Mesenchymal stem cell (in vitro differentiated cells and primary cell): ENCODE measurements at regions not wholly inside any gene's neighbourhood (a gene's known extent, or its start where the extent isn't known, plus 50 kb on each side); places are given as distances from the start of the nearest gene placed in this dataset.
A peak's percentile ranks its signal among the peaks of the same experiment; 100 is the strongest.

Experiments
- DNase-seq: peaks from one replicate; pipeline ENCODE4 v3.0.0-alpha.2; 2013
- H2AFZ ChIP-seq: one replicate; pipeline ENCODE4 v1.6.1; 2013; ENCODE audit warnings: low read depth, mild to moderate bottlenecking, control low read depth, inconsistent platforms, low read length, moderate library complexity
- H2AK5ac ChIP-seq: 2 replicates; pipeline ENCODE4 v1.6.1; 2013; ENCODE audit warnings: low read length, moderate library complexity, mild to moderate bottlenecking, inconsistent platforms; ENCODE audit not compliant: severe bottlenecking
- H2BK120ac ChIP-seq: one replicate; pipeline ENCODE4 v1.6.1; 2013; ENCODE audit warnings: low read depth, mild to moderate bottlenecking, inconsistent platforms, low read length, moderate library complexity
- H2BK12ac ChIP-seq, 2 experiments: one replicate each; pipeline ENCODE4 v1.6.1; 2013; ENCODE audit warnings: inconsistent platforms in 2 of 2, low read length in 2 of 2, mild to moderate bottlenecking in 2 of 2, moderate library complexity in 2 of 2, control low read depth in 1 of 2
- H2BK15ac ChIP-seq: one replicate; pipeline ENCODE4 v1.6.1; 2013; ENCODE audit warnings: mild to moderate bottlenecking, low read depth, inconsistent platforms; ENCODE audit not compliant: poor library complexity, severe bottlenecking
- H2BK5ac ChIP-seq: 2 replicates; pipeline ENCODE4 v1.6.1; 2013; ENCODE audit warnings: low read depth, mild to moderate bottlenecking, low read length, control low read depth, inconsistent platforms; ENCODE audit not compliant: poor library complexity, severe bottlenecking
- H3K14ac ChIP-seq, 2 experiments: one replicate each; pipeline ENCODE4 v1.6.1; 2013; ENCODE audit warnings: inconsistent platforms in 2 of 2, low read length in 2 of 2, control low read depth in 1 of 2, mild to moderate bottlenecking in 1 of 2, moderate library complexity in 1 of 2
- H3K18ac ChIP-seq, 2 experiments: one replicate each; pipeline ENCODE4 v1.6.1; 2013; ENCODE audit warnings: inconsistent platforms in 2 of 2, low read length in 2 of 2, control low read depth in 1 of 2, low read depth in 1 of 2, mild to moderate bottlenecking in 1 of 2
- H3K23ac ChIP-seq, 2 experiments: one replicate each; pipeline ENCODE4 v1.6.1; 2013; ENCODE audit warnings: inconsistent platforms in 2 of 2, low read length in 2 of 2, mild to moderate bottlenecking in 2 of 2, moderate library complexity in 2 of 2, control low read depth in 1 of 2
- H3K27ac ChIP-seq: 2 replicates; pipeline ENCODE4 v1.5.1; 2013; ENCODE audit warnings: mild to moderate bottlenecking, moderate library complexity, low read length, control low read depth, inconsistent platforms; ENCODE audit not compliant: poor library complexity, severe bottlenecking
- H3K27me3 ChIP-seq, 2 experiments: 2 replicates each; pipeline versions ENCODE4 v1.6.1 to v1.7.0; 2013; ENCODE audit warnings: low read length in 2 of 2, mild to moderate bottlenecking in 2 of 2, moderate library complexity in 2 of 2, control low read depth in 1 of 2, inconsistent platforms in 1 of 2; ENCODE audit not compliant: control insufficient read depth in 1 of 2, insufficient read depth in 1 of 2
- H3K36me3 ChIP-seq, 2 experiments: 2 replicates each; pipeline versions ENCODE4 v1.6.1 to v1.7.0; 2013; ENCODE audit warnings: low read length in 2 of 2, control low read depth in 1 of 2, inconsistent platforms in 1 of 2, low read depth in 1 of 2, mild to moderate bottlenecking in 1 of 2; ENCODE audit not compliant: insufficient read depth in 2 of 2, control insufficient read depth in 1 of 2
- H3K4ac ChIP-seq, 2 experiments: one replicate each; pipeline ENCODE4 v1.6.1; 2013; ENCODE audit warnings: inconsistent platforms in 2 of 2, low read length in 2 of 2, mild to moderate bottlenecking in 2 of 2, moderate library complexity in 2 of 2, control low read depth in 1 of 2, low read depth in 1 of 2
- H3K4me1 ChIP-seq: 2 replicates; pipeline ENCODE4 v1.6.1; 2013; ENCODE audit warnings: low read depth, low read length, control low read depth; ENCODE audit not compliant: control insufficient read depth, insufficient read depth
- H3K4me2 ChIP-seq: 2 replicates; pipeline ENCODE4 v1.6.1; 2013; ENCODE audit warnings: low read length, mild to moderate bottlenecking, inconsistent platforms; ENCODE audit not compliant: poor library complexity, severe bottlenecking
- H3K4me3 ChIP-seq, 2 experiments: 2 replicates each; pipeline versions ENCODE4 v1.5.1 to v1.7.0; 2013; ENCODE audit warnings: low read length in 2 of 2, mild to moderate bottlenecking in 2 of 2, control low read depth in 1 of 2, low read depth in 1 of 2; ENCODE audit not compliant: insufficient read depth in 1 of 2
- H3K79me1 ChIP-seq: replicated peaks from 2 replicates; pipeline ENCODE4 v1.6.1; 2013; ENCODE audit warnings: mild to moderate bottlenecking, control low read depth, low read length, inconsistent platforms; ENCODE audit not compliant: poor library complexity, severe bottlenecking
- H3K9ac ChIP-seq: 2 replicates; pipeline ENCODE4 v1.7.0; 2013; ENCODE audit warnings: mild to moderate bottlenecking, low read length, moderate library complexity
- H3K9me3 ChIP-seq: 2 replicates; pipeline ENCODE4 v1.7.0; 2013; ENCODE audit warnings: mild to moderate bottlenecking, low read length; ENCODE audit not compliant: control insufficient read depth
- H4K8ac ChIP-seq: one replicate; pipeline ENCODE4 v1.6.1; 2013; ENCODE audit warnings: inconsistent platforms, mild to moderate bottlenecking, low read length, moderate library complexity
- H4K91ac ChIP-seq: one replicate; pipeline ENCODE4 v1.6.1; 2013; ENCODE audit warnings: mild to moderate bottlenecking, low read length, inconsistent platforms
- WGBS: methylation state at CpG from one replicate; pipeline ENCODE4 v1.1.7; 2013; ENCODE audit warnings: mixed read lengths; 5-methylcytosine and 5-hydroxymethylcytosine counted together

- Histone ChIP-seq H3K36me3 (no peaks in the 10 kb centered on the region), H4K91ac (peak overlapping the region; percentile 68), H3K4ac (peak overlapping the region in 1 of 2 experiments; percentile 54), H3K18ac (peak overlapping the region; percentile 62 to 77), H3K4me1 (peaks cover 3% of the 10 kb centered on the region), H3K79me1 (no peaks in the 10 kb centered on the region), H3K27me3 (peaks cover 53 to 88% of the 10 kb centered on the region in 2 experiments), H4K8ac (peak overlapping the region; percentile 54), H2BK12ac (peak overlapping the region in 1 of 2 experiments; percentile 84), H2AK5ac (no peak overlapping the region), H3K9me3 (no peaks in the 10 kb centered on the region), H2BK5ac (no peak overlapping the region), H3K23ac (no peak overlapping the region), H3K4me2 (no peak overlapping the region), H2BK15ac (no peak overlapping the region), H3K9ac (no peak overlapping the region), H3K14ac (no peak overlapping the region), H2AFZ (no peak overlapping the region), H2BK120ac (peak overlapping the region; percentile 61), H3K4me3 (no peak overlapping the region), H3K27ac (no peak overlapping the region)
- 65% methylated on average over 22 of the region's 28 CpGs for WGBS
- peak; percentile 71 for DNase-seq
Measured at GRCh38 chr16:86199871-86200695, 301.1 kb downstream of the IRF8 start.

- Histone ChIP-seq H3K23ac (peak overlapping the region in 1 of 2 experiments; percentile 3), H2BK15ac (no peak overlapping the region), H4K8ac (peak overlapping the region; percentile 2), H3K79me1 (no peaks in the 10 kb centered on the region), H3K4ac (peak overlapping the region in 1 of 2 experiments; percentile 47), H3K36me3 (no peaks in the 10 kb centered on the region), H3K18ac (peak overlapping the region in 1 of 2 experiments; percentile 84), H3K4me2 (no peak overlapping the region), H2BK5ac (no peak overlapping the region), H3K9me3 (no peaks in the 10 kb centered on the region), H3K9ac (no peak overlapping the region), H4K91ac (peak overlapping the region; percentile 8), H2BK120ac (no peak overlapping the region), H2AFZ (no peak overlapping the region), H3K14ac (no peak overlapping the region), H2AK5ac (no peak overlapping the region), H2BK12ac (peak overlapping the region; percentile 84 to 92), H3K27me3 (peaks cover 53 to 87% of the 10 kb centered on the region in 2 experiments), H3K4me1 (peaks cover 3% of the 10 kb centered on the region), H3K4me3 (no peak overlapping the region), H3K27ac (no peak overlapping the region)
- peak; percentile 35 for DNase-seq
- WGBS: 59% methylated on average over 9 of the region's 9 CpGs
Measured at GRCh38 chr16:86200722-86201121, 301.8 kb downstream of the IRF8 start.

- no peak overlapping the region for H2BK5ac ChIP-seq
- no peaks in the 10 kb centered on the region for H3K4me1 ChIP-seq
- no peak overlapping the region for H3K4me2 ChIP-seq
- no peak overlapping the region for H2AFZ ChIP-seq
- H3K18ac ChIP-seq: peak overlapping the region in 1 of 2 experiments; percentile 55
- no peaks in the 10 kb centered on the region for H3K79me1 ChIP-seq
- no peaks in the 10 kb centered on the region for H3K9me3 ChIP-seq
- no peak overlapping the region for H2BK15ac ChIP-seq
- no peak overlapping the region for H3K27ac ChIP-seq
- H3K23ac ChIP-seq: no peak overlapping the region
- H3K9ac ChIP-seq: no peak overlapping the region
- H3K36me3 ChIP-seq: no peaks in the 10 kb centered on the region
- peaks cover 43 to 80% of the 10 kb centered on the region in 2 experiments for H3K27me3 ChIP-seq
- H3K14ac ChIP-seq: no peak overlapping the region
- WGBS: 67% methylated on average over 8 of the region's 10 CpGs
- DNase-seq: no peak
- peak overlapping the region in 1 of 2 experiments; percentile 44 for H3K4ac ChIP-seq
- H2BK12ac ChIP-seq: peak overlapping the region; percentile 10 to 51
- H3K4me3 ChIP-seq: no peak overlapping the region
- H4K8ac ChIP-seq: peak overlapping the region; percentile 12
- no peak overlapping the region for H2BK120ac ChIP-seq
- no peak overlapping the region for H4K91ac ChIP-seq
- no peak overlapping the region for H2AK5ac ChIP-seq
Measured at GRCh38 chr16:86201746-86202145, 302.8 kb downstream of the IRF8 start.

- Histone ChIP-seq H2BK120ac (no peak overlapping the region), H3K4me3 (no peak overlapping the region), H3K9me3 (no peaks in the 10 kb centered on the region), H2BK5ac (no peak overlapping the region), H3K27me3 (peaks cover 38 to 74% of the 10 kb centered on the region in 2 experiments), H3K27ac (no peak overlapping the region), H4K8ac (peak overlapping the region; percentile 87), H3K14ac (peak overlapping the region in 1 of 2 experiments; percentile 51), H3K4ac (peak overlapping the region in 1 of 2 experiments; percentile 44), H4K91ac (no peak overlapping the region), H3K79me1 (no peaks in the 10 kb centered on the region), H3K9ac (no peak overlapping the region), H3K18ac (peak overlapping the region in 1 of 2 experiments; percentile 60), H3K36me3 (no peaks in the 10 kb centered on the region), H2AFZ (no peak overlapping the region), H3K4me2 (no peak overlapping the region), H3K23ac (no peak overlapping the region), H2BK15ac (peak overlapping the region; percentile 83), H2BK12ac (peak overlapping the region in 1 of 2 experiments; percentile 66), H2AK5ac (no peak overlapping the region), H3K4me1 (no peaks in the 10 kb centered on the region)
- WGBS: 90% methylated on average over 15 of the region's 16 CpGs
- DNase-seq: no peak
Measured at GRCh38 chr16:86202267-86202666, 303.3 kb downstream of the IRF8 start.
